Liver (tissue), 8 donors: ENCODE measurements at regions not wholly inside any gene's neighbourhood (a gene's known extent, or its start where the extent isn't known, plus 50 kb on each side); places are given as distances from the start of the nearest gene placed in this dataset.

Experiments
- DNase-seq: peaks from one replicate; pipeline ENCODE4 v3.0.0-alpha.2; 2017; ENCODE audit warnings: low spot score
- H3K27ac ChIP-seq, 2 donors: one replicate each; pipeline ENCODE4 v1.7.0; 2013; ENCODE audit warnings: inconsistent platforms in 2 of 2, low read length in 2 of 2, control low read depth in 1 of 2, low read depth in 1 of 2, mild to moderate bottlenecking in 1 of 2
- H3K27me3 ChIP-seq, 4 donors: one replicate each; pipeline versions ENCODE4 v1.6.1 to v1.7.0; 2013; ENCODE audit warnings: low read length in 3 of 4, inconsistent platforms in 1 of 4, mild to moderate bottlenecking in 1 of 4, moderate library complexity in 1 of 4; ENCODE audit not compliant: control insufficient read depth in 4 of 4, insufficient read depth in 4 of 4
- H3K36me3 ChIP-seq, 4 donors: one replicate each; pipeline versions ENCODE4 v1.6.1 to v1.7.0; 2013; ENCODE audit warnings: low read length in 3 of 4, mild to moderate bottlenecking in 3 of 4, low read depth in 1 of 4, moderate library complexity in 1 of 4; ENCODE audit not compliant: control insufficient read depth in 4 of 4, insufficient read depth in 3 of 4
- H3K4me1 ChIP-seq, 4 donors: one replicate each; pipeline versions ENCODE4 v1.6.1 to v1.7.0; 2013; ENCODE audit warnings: low read length in 3 of 4, mild to moderate bottlenecking in 3 of 4, moderate library complexity in 1 of 4; ENCODE audit not compliant: control insufficient read depth in 4 of 4, insufficient read depth in 4 of 4
- H3K4me3 ChIP-seq, 3 donors: one replicate each; pipeline versions ENCODE4 v1.6.1 to v1.7.0; 2013; ENCODE audit warnings: low read length in 3 of 3, control low read depth in 1 of 3, low read depth in 1 of 3, mild to moderate bottlenecking in 1 of 3
- H3K9ac ChIP-seq, 2 donors: one replicate each; pipeline ENCODE4 v1.7.0; 2013; ENCODE audit warnings: low read length in 2 of 2, mild to moderate bottlenecking in 2 of 2, moderate library complexity in 2 of 2, control low read depth in 1 of 2, low read depth in 1 of 2
- H3K9me3 ChIP-seq, 4 donors: one replicate each; pipeline versions ENCODE4 v1.6.1 to v1.7.0; 2013; ENCODE audit warnings: low read length in 3 of 4; ENCODE audit not compliant: control insufficient read depth in 4 of 4
- ATF3 ChIP-seq: IDR thresholded peaks from 2 replicates; pipeline ENCODE4 v1.6.1; 2016; ENCODE audit warnings: antibody characterized with exemption
- CTCF ChIP-seq: fragments of 150-350 bp; IDR thresholded peaks from 2 replicates; pipeline ENCODE4 v1.5.1; 2017; ENCODE audit warnings: improper control_type of control experiment, low read depth, low read length; ENCODE audit not compliant: missing input control
- EGR1 ChIP-seq, 2 donors: IDR thresholded peaks; 2 replicates each; pipeline ENCODE4 v1.6.1; 2016 to 2018; ENCODE audit warnings: antibody characterized with exemption in 2 of 2, low read depth in 2 of 2
- FOXA1 ChIP-seq: IDR thresholded peaks from 2 replicates; pipeline ENCODE4 v1.6.1; 2016; ENCODE audit warnings: antibody characterized with exemption
- FOXA2 ChIP-seq: IDR thresholded peaks from 2 replicates; pipeline ENCODE4 v1.6.1; 2016; ENCODE audit warnings: antibody characterized with exemption
- GABPA ChIP-seq, 2 donors: IDR thresholded peaks in 1 of 2; conservative IDR thresholded peaks in 1 of 2; 2 replicates each; pipeline ENCODE4 v1.6.1; 2016; ENCODE audit warnings: antibody characterized with exemption in 2 of 2, mild to moderate bottlenecking in 1 of 2, moderate library complexity in 1 of 2
- HNF4G ChIP-seq: IDR thresholded peaks from 2 replicates; pipeline ENCODE4 v1.6.1; 2016; ENCODE audit warnings: antibody characterized with exemption
- JUND ChIP-seq, 2 donors: IDR thresholded peaks; 2 replicates each; pipeline ENCODE4 v1.6.1; 2016; ENCODE audit warnings: antibody characterized with exemption in 2 of 2
- RAD21 ChIP-seq, 2 donors: IDR thresholded peaks; 2 replicates each; pipeline ENCODE4 v1.6.1; 2016; ENCODE audit warnings: antibody characterized with exemption in 2 of 2, mild to moderate bottlenecking in 2 of 2
- RXRA ChIP-seq, 2 donors: IDR thresholded peaks; 2 replicates each; pipeline ENCODE4 v1.6.1; 2017 to 2018; ENCODE audit warnings: antibody characterized with exemption in 2 of 2, mild to moderate bottlenecking in 1 of 2
- SP1 ChIP-seq: IDR thresholded peaks from 2 replicates; pipeline ENCODE4 v1.6.1; 2018; ENCODE audit warnings: antibody characterized with exemption, mild to moderate bottlenecking
- TAF1 ChIP-seq: conservative IDR thresholded peaks from 2 replicates; pipeline ENCODE4 v1.6.1; 2016; ENCODE audit warnings: antibody characterized with exemption, mild to moderate bottlenecking
- YY1 ChIP-seq: IDR thresholded peaks from 2 replicates; pipeline ENCODE4 v1.6.1; 2016; ENCODE audit warnings: antibody characterized with exemption, mild to moderate bottlenecking
- ZBTB33 ChIP-seq: IDR thresholded peaks from 2 replicates; pipeline ENCODE4 v1.6.1; 2016; ENCODE audit warnings: antibody characterized with exemption
- WGBS: extraction: QIAGEN DNeasy Blood & Tissue Kit; methylation state at CpG from one replicate; pipeline ENCODE4 v1.1.7; 2013; 5-methylcytosine and 5-hydroxymethylcytosine counted together
- donor health status: healthy.
- donor health status: healthy.
- donor health status: healthy.
- donor health status: healthy.
- donor health status: healthy.

- Histone ChIP-seq H3K9me3 (no peaks in the 10 kb centered on the region), H3K9ac (no peak overlapping the region), H3K36me3 (peaks cover 0 to 18% (median 4%) of the 10 kb centered on the region in 4 donors), H3K4me3 (peak overlapping the region in 1 of 3 donors; percentile 31), H3K27ac (peak overlapping the region; percentile 63 to 73), H3K4me1 (peaks cover 0 to 15% (median 3%) of the 10 kb centered on the region in 4 donors), H3K27me3 (no peaks in the 10 kb centered on the region)
- TF ChIP-seq GABPA (IDR thresholded peaks at IDR 0.05 in 1 of 2, conservative IDR thresholded peaks at IDR 0.05 in 1 of 2) (no peak), RAD21 (IDR thresholded peaks at IDR 0.05) (peak in 1 of 2 donors; percentile 22), EGR1 (IDR thresholded peaks at IDR 0.05; ENCODE audit: low read depth in 2 of 2) (no peak), CTCF (no peak)
- DNase-seq, result no peak
- 69% methylated on average over 37 of the region's 37 CpGs for WGBS
These were observed 109.9 kb downstream of the NCOR2 start for GRCh38 chr12:124457287-124458219.

GRCh38 chr12:124456652-124457152, 110.7 kb downstream of the NCOR2 start:
- no peak for DNase-seq
- peak overlapping the region in 1 of 2 donors; percentile 63 for H3K27ac ChIP-seq
- TF ChIP-seq JUND (IDR thresholded peaks at IDR 0.05), result no peak
- no peak for TF ChIP-seq SP1
- no peak for TF ChIP-seq TAF1
- no peak for TF ChIP-seq RXRA (IDR thresholded peaks at IDR 0.05)
- no peak for TF ChIP-seq ZBTB33
- TF ChIP-seq YY1, result no peak
- TF ChIP-seq GABPA (IDR thresholded peaks at IDR 0.05 in 1 of 2, conservative IDR thresholded peaks at IDR 0.05 in 1 of 2), result no peak
- no peak for TF ChIP-seq FOXA1
- no peak for TF ChIP-seq EGR1 (IDR thresholded peaks at IDR 0.05; ENCODE audit: low read depth in 2 of 2)
- TF ChIP-seq ATF3, result no peak
- TF ChIP-seq HNF4G, result no peak
- TF ChIP-seq FOXA2, result no peak
- TF ChIP-seq CTCF, result no peak
- no peak for TF ChIP-seq RAD21 (IDR thresholded peaks at IDR 0.05)
- H3K9ac ChIP-seq, result no peak overlapping the region
- peaks cover 0 to 14% (median 4%) of the 10 kb centered on the region in 4 donors for H3K36me3 ChIP-seq
- H3K9me3 ChIP-seq, result no peaks in the 10 kb centered on the region
- H3K4me3 ChIP-seq, result peak overlapping the region in 1 of 3 donors; percentile 31
- peaks cover 0 to 19% (median 3%) of the 10 kb centered on the region in 4 donors for H3K4me1 ChIP-seq
- 81% methylated on average over 31 of the region's 31 CpGs for WGBS
- H3K27me3 ChIP-seq, result no peaks in the 10 kb centered on the region
